Heart left ventricle (tissue), 13 donors: ENCODE measurements at regions not wholly inside any gene's neighbourhood (a gene's known extent, or its start where the extent isn't known, plus 50 kb on each side); places are given as distances from the start of the nearest gene placed in this dataset.
"Not testable (repeated sequence)": the region's sequence is repeated elsewhere in the genome, so short reads cannot be mapped to it uniquely, and the experiment has no call there.

ENCODE experiments used
- CTCF ChIP-seq, 12 donors: fragments of 200-600 bp; sonication (generic) in 4 of 12; IDR thresholded peaks; one replicate each; pipeline versions ENCODE4 v1.5.0 to v1.8.0; 2018 to 2022; ENCODE audit warnings: antibody characterized with exemption in 12 of 12, mild to moderate bottlenecking in 5 of 12
- POLR2A ChIP-seq, 2 donors: fragments of 450-650 bp; IDR thresholded peaks; one replicate each; pipeline ENCODE4 v1.6.1; 2017; ENCODE audit warnings: antibody characterized with exemption in 2 of 2, mild to moderate bottlenecking in 2 of 2, moderate library complexity in 2 of 2
- donor health status: ischemic (EF 13 %, LVEDD 7.1; RV severe dilation, severe dysfunction).
- donor health status: DM: no; HTN: yes; CAD: no.
- donor health status: DM: no; HTN: no; CAD: no.
- donor health status: ischemic (EF 25% LVEDD 6.9; RV normal size, moderate dysfunction).
- donor health status: ischemic (EF 25% LVEDD 5.7; RV mildly dilated, moderate dysfunction).
- donor health status: ischemic (EF 35%, LVEDD 5.7; RV mildly dilated, moderate dysfunction).
- donor health status: nonischemic (EF 11% LVEDD 7.7; RV severe dilation, severe dysfunction).
- donor health status: DM: yes; HTN: yes; CAD: no.
- donor health status: PGD.
- donor health status: ischemic (EF 29% LVEDD 5.4; RV normal size, mild dysfunction).
- donor health status: nonischemic (EF 23%, LVEDD 6.1; RV moderate dilation, normal function).

DNA sequence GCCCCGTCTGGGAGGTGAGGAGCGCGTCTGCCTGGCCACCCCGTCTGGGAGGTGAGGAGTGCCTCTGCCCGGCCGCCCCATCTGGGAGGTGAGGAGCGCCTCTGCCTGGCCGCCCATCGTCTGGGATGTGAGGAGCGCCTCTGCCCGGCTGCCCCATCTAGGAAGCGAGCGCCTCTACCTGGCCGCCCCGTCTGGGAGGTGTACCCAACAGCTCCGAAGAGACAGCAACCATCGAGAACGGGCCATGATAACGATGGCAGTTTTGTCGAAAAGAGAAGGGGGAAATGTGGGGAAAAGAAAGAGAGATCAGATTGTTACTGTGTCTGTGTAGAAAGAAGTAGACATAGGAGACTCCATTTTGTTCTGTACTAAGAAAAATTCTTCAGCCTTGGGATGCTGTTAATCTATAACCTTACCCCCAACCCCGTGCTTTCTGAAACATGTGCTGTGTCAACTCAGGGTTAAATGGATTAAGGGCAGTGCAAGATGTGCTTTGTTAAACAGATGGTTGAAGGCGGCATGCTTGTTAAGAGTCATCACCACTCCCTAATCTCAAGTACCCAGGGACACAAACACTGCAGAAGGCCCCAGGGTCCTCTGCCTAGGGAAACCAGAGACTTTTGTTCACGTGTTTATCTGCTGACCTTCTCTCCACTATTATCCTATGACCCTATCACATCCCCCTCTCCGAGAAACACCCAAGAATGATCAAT lies 137.0 kb upstream of the PALMD start:
- not testable (repeated sequence) for TF ChIP-seq POLR2A, CTCF (IDR thresholded peaks at IDR 0.05)
